DOHH2 (cell line): ENCODE measurements at regions not wholly inside any gene's neighbourhood (a gene's known extent, or its start where the extent isn't known, plus 50 kb on each side); places are given as distances from the start of the nearest gene placed in this dataset.

Experiments
- CTCF ChIP-seq: fragments of 200-600 bp; sonication (generic); IDR thresholded peaks from one replicate; pipeline ENCODE4 v1.5.1; 2014; ENCODE audit warnings: antibody characterized with exemption, mild to moderate bottlenecking, low read depth, low read length; ENCODE audit not compliant: poor library complexity, severe bottlenecking
- EZH2phosphoT487 ChIP-seq: fragments of 200-600 bp; sonication (generic); IDR thresholded peaks from 2 replicates; pipeline ENCODE4 v1.6.1; 2017; ENCODE audit warnings: borderline replicate concordance, mild to moderate bottlenecking, antibody characterized with exemption, low read length, moderate library complexity, mixed read lengths

GRCh38 chr5:105330185-105330584 is 1767.6 kb upstream of the NUDT12 start:
- no peak for TF ChIP-seq CTCF
- no peak for TF ChIP-seq EZH2phosphoT487
